IPS DF 6.9 (cell line): ENCODE measurements at regions not wholly inside any gene's neighbourhood (a gene's known extent, or its start where the extent isn't known, plus 50 kb on each side); places are given as distances from the start of the nearest gene placed in this dataset.
"Not testable (repeated sequence)": the region's sequence is repeated elsewhere in the genome, so short reads cannot be mapped to it uniquely, and the experiment has no call there.

Experiments used
- DNase-seq: peaks from one replicate; pipeline ENCODE4 v3.0.0-alpha.2; 2013; ENCODE audit warnings: low read depth, low spot score
- H3K27ac ChIP-seq: one replicate; pipeline ENCODE4 v1.5.1; 2013; ENCODE audit warnings: low read length, control low read depth
- H3K27me3 ChIP-seq: 2 replicates; pipeline ENCODE4 v1.6.1; 2013; ENCODE audit warnings: mild to moderate bottlenecking, low read length; ENCODE audit not compliant: control insufficient read depth, insufficient read depth
- H3K36me3 ChIP-seq: 2 replicates; pipeline ENCODE4 v1.6.1; 2013; ENCODE audit warnings: low read length; ENCODE audit not compliant: control insufficient read depth, insufficient read depth
- H3K4me1 ChIP-seq: 2 replicates; pipeline ENCODE4 v1.6.1; 2013; ENCODE audit warnings: low read length; ENCODE audit not compliant: control insufficient read depth, insufficient read depth
- H3K4me3 ChIP-seq: 2 replicates; pipeline ENCODE4 v1.5.1; 2013; ENCODE audit warnings: mild to moderate bottlenecking, low read length
- H3K9me3 ChIP-seq: 2 replicates; pipeline ENCODE4 v1.6.1; 2013; ENCODE audit warnings: low read length, inconsistent platforms; ENCODE audit not compliant: control insufficient read depth, insufficient read depth
- WGBS: extraction: QIAGEN DNeasy Blood & Tissue Kit; methylation state at CpG from one replicate; pipeline ENCODE4 v1.1.7; 2013; ENCODE audit warnings: mixed read lengths, missing lambda C conversion rate; ENCODE audit not compliant: insufficient read length, insufficient coverage; 5-methylcytosine and 5-hydroxymethylcytosine counted together

DNA sequence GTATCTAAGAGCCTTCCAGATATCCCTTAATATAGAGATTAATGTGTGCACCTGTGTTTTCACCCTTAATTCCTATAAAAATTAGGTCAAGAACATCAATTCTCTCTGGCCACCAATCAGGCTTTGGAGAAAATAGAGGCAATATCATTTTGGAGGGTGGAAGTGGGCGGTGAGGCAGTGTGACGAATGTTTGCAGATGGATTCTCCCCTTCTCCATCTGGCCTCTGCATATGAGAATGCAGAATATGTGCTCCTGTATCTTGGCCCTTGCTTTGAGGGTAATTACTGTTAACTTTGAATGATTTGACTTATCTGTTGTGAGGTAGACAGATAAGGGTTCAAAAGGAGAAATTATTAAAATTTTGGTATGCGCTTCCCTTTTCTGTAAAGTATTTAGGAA, 304.0 kb upstream of the NPSR1 start:
- no peak for DNase-seq
- no CpG with 5 or more reads among the region's 3 CpGs for WGBS
- Histone ChIP-seq H3K4me3 (no peak overlapping the region), H3K4me1 (no peaks in the 10 kb centered on the region), H3K27me3 (peaks cover 21% of the 10 kb centered on the region), H3K9me3 (no peaks in the 10 kb centered on the region), H3K27ac (no peak overlapping the region), H3K36me3 (no peaks in the 10 kb centered on the region)

DNA sequence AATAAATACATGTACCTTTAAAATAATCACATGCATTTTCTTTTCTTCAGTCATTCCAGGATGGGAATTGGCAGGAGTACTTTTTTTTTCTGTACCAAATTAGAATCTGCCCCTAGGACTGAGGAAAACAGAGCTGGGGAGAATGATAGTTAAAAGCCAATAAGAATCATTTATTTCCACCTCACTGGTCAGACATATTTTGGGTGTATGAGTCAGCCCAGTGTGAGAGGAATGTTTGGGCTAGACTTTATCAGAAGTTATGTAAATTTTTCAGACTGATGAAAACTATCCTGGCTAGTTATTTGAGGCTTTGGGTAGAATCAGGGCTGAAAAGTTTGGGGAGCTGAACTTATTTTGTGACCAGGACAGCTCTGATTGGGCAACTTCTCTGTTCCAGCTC, 303.1 kb upstream of the NPSR1 start:
- no peak for DNase-seq
- H3K4me3 ChIP-seq, result no peak overlapping the region
- no peaks in the 10 kb centered on the region for H3K9me3 ChIP-seq
- peaks cover 22% of the 10 kb centered on the region for H3K27me3 ChIP-seq
- H3K36me3 ChIP-seq, result no peaks in the 10 kb centered on the region
- H3K4me1 ChIP-seq, result no peaks in the 10 kb centered on the region
- H3K27ac ChIP-seq, result no peak overlapping the region

DNA sequence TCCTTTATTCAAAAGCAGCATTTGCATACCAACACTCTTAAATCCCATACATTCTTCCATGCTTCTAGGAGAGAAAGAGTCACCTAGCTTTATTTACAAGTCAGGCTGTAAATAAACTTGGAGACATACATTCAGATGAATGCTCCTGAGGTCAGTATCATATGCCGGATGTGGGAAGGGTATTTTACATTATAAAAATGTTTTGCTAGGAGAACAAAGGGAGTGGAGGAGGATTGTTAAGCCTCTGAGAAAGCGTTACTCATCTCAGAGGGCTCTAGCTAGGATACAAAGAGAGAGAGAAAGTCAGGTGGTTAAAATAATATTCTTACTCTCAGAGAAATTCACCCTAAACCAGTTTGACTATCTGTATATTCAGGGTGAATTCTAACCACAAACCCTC, 300.9 kb upstream of the NPSR1 start:
- no CpG with 5 or more reads among the region's 2 CpGs for WGBS
- no peaks in the 10 kb centered on the region for H3K36me3 ChIP-seq

DNA sequence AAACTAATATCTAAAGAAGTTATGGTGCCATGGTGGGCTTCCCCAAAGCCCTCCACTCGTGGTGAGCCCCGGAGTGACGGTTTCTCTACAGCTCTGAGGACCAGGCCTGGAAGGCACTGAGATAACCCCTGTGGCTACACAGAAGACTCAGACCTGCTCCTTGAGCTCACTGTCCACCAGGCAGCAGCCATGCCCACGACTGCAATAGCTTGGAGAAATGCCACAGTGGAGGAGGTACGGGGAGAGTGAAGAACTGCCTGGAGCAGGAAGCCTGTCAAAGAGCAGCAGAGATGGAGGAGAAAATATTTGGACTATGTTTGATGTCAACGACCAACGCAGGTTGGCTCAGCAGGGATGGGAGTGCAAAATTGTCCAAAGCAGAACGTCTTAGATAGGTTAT, 300.1 kb upstream of the NPSR1 start:
- H3K4me3 ChIP-seq, result no peak overlapping the region
- H3K9me3 ChIP-seq, result no peaks in the 10 kb centered on the region
- no peaks in the 10 kb centered on the region for H3K4me1 ChIP-seq
- DNase-seq, result no peak
- WGBS, result no CpG with 5 or more reads among the region's 8 CpGs
- H3K27ac ChIP-seq, result no peak overlapping the region
- no peaks in the 10 kb centered on the region for H3K36me3 ChIP-seq
- H3K27me3 ChIP-seq, result peaks cover 22% of the 10 kb centered on the region

More for the DNA sequence above, 300.9 kb upstream of the NPSR1 start:
- no peak for DNase-seq
- Histone ChIP-seq H3K9me3 (no peaks in the 10 kb centered on the region), H3K27ac (no peak overlapping the region), H3K4me1 (no peaks in the 10 kb centered on the region), H3K27me3 (peaks cover 22% of the 10 kb centered on the region), H3K4me3 (no peak overlapping the region)

DNA sequence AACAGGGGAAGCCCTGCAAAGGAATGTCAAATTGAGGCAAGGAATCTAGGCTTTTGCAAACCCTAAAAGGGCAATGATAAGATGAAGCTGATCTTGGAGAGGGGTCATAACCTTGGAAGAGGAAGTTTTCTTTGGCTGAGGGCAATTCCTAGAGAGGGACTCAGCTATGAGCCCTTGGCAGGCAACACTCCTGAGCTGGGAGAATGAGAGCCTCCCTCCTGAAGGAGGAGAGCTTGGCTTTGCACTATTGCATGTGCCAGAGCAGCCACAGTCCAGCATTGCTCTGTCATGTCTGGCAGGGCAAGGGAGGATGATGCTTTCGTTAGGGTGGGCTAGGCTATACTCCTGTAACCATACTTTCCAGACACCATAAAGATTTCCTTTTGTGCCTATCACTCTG, 299.4 kb upstream of the NPSR1 start:
- not testable (repeated sequence) for H3K36me3 ChIP-seq, DNase-seq, H3K4me3 ChIP-seq, H3K9me3 ChIP-seq, H3K4me1 ChIP-seq, H3K27ac ChIP-seq
- peaks cover 22% of the 10 kb centered on the region for H3K27me3 ChIP-seq
- WGBS, result no CpG with 5 or more reads among the region's 1 CpG

DNA sequence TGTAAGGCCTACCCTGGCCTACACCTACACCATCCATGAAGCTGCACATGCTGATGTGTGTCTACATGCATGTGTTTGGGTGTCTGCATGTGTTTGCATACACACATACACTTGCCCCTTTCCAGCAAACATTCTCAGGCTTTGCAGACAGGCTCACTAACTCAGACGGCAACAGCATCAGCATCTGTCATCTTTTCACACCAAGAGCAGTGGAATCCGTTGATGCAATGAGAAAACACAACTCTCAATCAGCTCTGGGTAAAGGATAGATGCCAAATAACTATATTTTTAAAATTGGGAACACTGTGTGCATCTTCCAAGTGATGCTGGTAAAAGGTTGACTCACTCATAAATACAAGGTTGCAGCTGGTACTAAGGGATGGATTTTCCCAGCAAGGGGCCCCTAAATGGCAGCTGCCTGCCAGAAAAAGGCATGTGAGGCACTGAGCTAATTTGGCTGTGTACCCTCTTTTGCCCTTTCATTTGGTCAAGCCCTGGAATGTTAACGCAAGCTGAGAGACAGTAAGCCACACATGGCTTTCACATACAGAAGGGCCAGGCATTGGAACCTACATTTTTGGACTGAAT, 296.3 kb upstream of the NPSR1 start:
- Histone ChIP-seq H3K27ac (no peak overlapping the region), H3K4me1 (no peaks in the 10 kb centered on the region), H3K4me3 (no peak overlapping the region), H3K36me3 (no peaks in the 10 kb centered on the region), H3K27me3 (peaks cover 16% of the 10 kb centered on the region; the same call in 1 of the 2 replicates), H3K9me3 (no peaks in the 10 kb centered on the region)
- WGBS, result no CpG with 5 or more reads among the region's 3 CpGs
- DNase-seq, result no peak

DNA sequence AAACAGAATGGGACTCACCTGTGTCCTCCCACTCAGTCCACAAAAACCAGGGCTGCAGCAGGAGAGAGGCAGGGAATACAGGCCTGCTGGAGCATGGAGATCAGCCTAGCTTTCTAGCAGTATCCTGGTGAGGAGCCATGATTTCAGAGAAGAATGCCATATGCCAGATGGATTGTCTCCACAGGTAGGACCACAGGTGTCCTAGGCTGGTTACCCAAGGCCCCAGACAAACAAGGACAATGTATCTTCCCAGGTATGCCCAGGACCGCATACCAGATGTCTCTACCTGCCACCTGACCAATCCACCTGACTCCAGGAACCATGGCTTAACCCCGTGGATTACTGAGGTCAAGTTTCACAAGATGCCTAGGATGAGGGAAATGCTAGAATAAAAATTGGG, 295.4 kb upstream of the NPSR1 start:
- Histone ChIP-seq H3K27me3 (peaks cover 14% of the 10 kb centered on the region; the same call in 1 of the 2 replicates), H3K4me1 (no peaks in the 10 kb centered on the region), H3K4me3 (no peak overlapping the region), H3K36me3 (no peaks in the 10 kb centered on the region), H3K9me3 (no peaks in the 10 kb centered on the region), H3K27ac (no peak overlapping the region)
- no CpG with 5 or more reads among the region's 2 CpGs for WGBS
- no peak for DNase-seq

DNA sequence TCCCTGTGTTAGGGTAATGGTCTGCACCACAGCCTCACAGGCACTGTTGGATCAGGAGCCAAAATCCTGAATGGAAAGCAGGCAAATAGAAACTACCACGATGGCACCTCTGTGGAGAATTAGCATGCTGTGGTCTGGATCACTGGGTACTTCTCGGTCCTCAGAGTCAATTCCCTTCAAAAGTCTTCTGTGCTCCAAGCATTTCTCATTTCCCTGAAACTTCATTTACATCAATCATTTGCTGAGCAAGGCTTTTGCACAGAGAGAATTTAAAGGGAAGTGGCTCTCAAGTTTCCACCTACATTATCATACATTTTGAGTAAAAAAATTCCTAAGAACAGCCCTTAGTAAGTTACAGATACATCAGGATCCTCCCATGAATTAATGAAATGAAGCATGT, 293.9 kb upstream of the NPSR1 start:
- Histone ChIP-seq H3K4me1 (no peaks in the 10 kb centered on the region), H3K27me3 (peaks cover under 1% of the 10 kb centered on the region; the same call in 1 of the 2 replicates), H3K9me3 (no peaks in the 10 kb centered on the region), H3K4me3 (no peak overlapping the region), H3K36me3 (no peaks in the 10 kb centered on the region), H3K27ac (no peak overlapping the region)
- no CpG with 5 or more reads among the region's 2 CpGs for WGBS
- DNase-seq, result no peak

DNA sequence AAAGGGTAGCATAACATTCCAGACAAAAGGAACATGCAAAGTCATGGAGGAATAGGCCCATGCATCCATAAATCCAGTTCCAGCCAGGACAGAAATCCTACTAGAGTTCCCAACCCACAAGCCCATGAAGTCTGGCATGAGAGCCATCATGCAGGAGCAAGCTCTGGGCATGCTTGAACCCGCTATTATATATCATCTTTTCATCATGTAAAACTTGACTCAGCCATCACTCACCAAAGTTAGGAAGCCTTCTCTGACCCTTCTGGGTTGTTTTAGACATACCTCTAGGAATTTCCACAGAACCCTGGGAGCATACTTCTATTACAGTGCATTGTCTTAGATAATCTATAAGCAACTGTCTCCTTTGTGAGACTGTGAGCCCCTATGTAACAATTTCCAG, 293.0 kb upstream of the NPSR1 start:
- Histone ChIP-seq H3K27ac (no peak overlapping the region), H3K27me3 (no peaks in the 10 kb centered on the region; the same call in 1 of the 2 replicates), H3K4me1 (no peaks in the 10 kb centered on the region), H3K36me3 (no peaks in the 10 kb centered on the region), H3K9me3 (no peaks in the 10 kb centered on the region), H3K4me3 (no peak overlapping the region)
- DNase-seq, result no peak
- WGBS, result no CpG with 5 or more reads among the region's 1 CpG

DNA sequence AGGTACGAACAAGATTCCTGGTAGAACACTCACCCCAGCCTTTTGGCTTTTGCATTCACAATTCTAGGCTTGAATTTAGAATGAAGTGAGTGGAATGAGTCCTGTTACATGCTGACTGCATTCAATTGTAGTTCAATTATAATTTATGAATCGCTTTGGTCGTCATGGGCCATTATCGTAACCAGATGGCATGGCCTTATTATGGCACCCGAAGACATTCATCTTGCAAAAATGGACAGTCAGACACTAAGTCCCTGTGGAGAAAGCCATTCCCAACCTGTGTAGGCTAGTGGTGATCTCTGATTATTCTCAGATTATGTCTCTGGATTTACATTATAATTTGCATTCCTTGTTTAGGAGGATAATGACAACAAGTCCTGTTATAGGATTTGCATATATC, 292.4 kb upstream of the NPSR1 start:
- no peaks in the 10 kb centered on the region; the same call in 1 of the 2 replicates for H3K27me3 ChIP-seq
- no peaks in the 10 kb centered on the region for H3K36me3 ChIP-seq
- no peak overlapping the region for H3K4me3 ChIP-seq
- H3K9me3 ChIP-seq, result no peaks in the 10 kb centered on the region
- no CpG with 5 or more reads among the region's 5 CpGs for WGBS
- H3K27ac ChIP-seq, result no peak overlapping the region
- no peak for DNase-seq
- no peaks in the 10 kb centered on the region for H3K4me1 ChIP-seq

DNA sequence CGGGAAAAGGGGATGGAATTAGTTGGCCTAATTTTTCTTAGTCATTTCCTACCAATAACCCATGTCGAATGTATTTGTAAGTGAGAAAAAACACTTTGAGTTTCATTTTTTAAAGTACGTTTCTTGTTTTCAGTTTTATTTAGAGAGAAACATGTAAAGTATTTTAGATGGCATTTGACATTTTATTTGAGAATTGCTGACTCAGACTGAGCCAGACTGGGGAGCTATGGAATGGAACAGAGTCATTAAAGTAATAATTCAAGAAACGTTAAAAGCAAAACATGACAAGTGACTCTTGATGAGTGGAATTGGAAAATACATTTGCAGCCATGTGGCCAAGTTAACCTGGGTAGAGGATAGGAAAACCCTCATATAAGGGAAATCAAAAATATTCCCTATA, 286.1 kb upstream of the NPSR1 start:
- no peaks in the 10 kb centered on the region for H3K9me3 ChIP-seq
- H3K36me3 ChIP-seq, result no peaks in the 10 kb centered on the region
- H3K27me3 ChIP-seq, result no peaks in the 10 kb centered on the region
- H3K4me3 ChIP-seq, result no peak overlapping the region
- H3K27ac ChIP-seq, result no peak overlapping the region
- no peak for DNase-seq
- no CpG with 5 or more reads among the region's 4 CpGs for WGBS
- no peaks in the 10 kb centered on the region for H3K4me1 ChIP-seq
